ENCODE measurements at regions not wholly inside any gene's neighbourhood (a gene's known extent, or its start where the extent isn't known, plus 50 kb on each side); places are given as distances from the start of the nearest gene placed in this dataset.

- TF ChIP-seq EZH2phosphoT487 (IDR thresholded peaks at IDR 0.05) (no peak), EZH2 (IDR thresholded peaks at IDR 0.05) (no peak)
- TF ChIP-seq, protein P1, sequence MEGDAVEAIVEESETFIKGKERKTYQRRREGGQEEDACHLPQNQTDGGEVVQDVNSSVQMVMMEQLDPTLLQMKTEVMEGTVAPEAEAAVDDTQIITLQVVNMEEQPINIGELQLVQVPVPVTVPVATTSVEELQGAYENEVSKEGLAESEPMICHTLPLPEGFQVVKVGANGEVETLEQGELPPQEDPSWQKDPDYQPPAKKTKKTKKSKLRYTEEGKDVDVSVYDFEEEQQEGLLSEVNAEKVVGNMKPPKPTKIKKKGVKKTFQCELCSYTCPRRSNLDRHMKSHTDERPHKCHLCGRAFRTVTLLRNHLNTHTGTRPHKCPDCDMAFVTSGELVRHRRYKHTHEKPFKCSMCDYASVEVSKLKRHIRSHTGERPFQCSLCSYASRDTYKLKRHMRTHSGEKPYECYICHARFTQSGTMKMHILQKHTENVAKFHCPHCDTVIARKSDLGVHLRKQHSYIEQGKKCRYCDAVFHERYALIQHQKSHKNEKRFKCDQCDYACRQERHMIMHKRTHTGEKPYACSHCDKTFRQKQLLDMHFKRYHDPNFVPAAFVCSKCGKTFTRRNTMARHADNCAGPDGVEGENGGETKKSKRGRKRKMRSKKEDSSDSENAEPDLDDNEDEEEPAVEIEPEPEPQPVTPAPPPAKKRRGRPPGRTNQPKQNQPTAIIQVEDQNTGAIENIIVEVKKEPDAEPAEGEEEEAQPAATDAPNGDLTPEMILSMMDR (IDR thresholded peaks at IDR 0.05), result no peak
These were observed 127.7 kb upstream of the SESN3 start for GRCh38 chr11:95358511-95359340.

DNA sequence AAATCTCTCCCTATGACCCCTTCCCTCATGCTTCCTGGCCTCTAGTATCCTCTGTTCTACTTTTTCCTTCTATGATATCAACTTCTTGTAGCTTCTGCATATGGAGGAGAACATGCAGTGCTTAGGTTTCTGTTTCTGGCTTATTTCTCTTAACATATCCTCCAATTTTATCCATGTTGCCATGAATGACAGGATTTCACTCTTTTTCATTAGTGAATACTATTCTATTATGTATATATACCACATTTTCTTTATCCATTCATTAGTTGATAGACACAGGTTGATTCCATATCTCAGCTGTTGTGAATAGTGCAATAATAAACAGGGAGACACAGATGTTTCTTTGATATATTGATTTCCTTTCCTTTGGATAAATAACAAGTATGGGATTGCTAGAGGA, 123.3 kb upstream of the SESN3 start:
- H3K79me2 ChIP-seq (ENCODE audit: low read depth), result no peaks in the 10 kb centered on the region
- H3K36me3 Mint-ChIP-seq, result no peaks in the 10 kb centered on the region

More at GRCh38 chr11:95358511-95359340, 127.7 kb upstream of the SESN3 start:
- H3K36me3 ChIP-seq, result no peaks in the 10 kb centered on the region
- H4K20me1 ChIP-seq (ENCODE audit: low read depth), result no peaks in the 10 kb centered on the region
- H3K4me3 Mint-ChIP-seq, result no peak overlapping the region
- H3K79me2 ChIP-seq (ENCODE audit: low read depth), result no peaks in the 10 kb centered on the region
- no peaks in the 10 kb centered on the region for H3K27me3 ChIP-seq
- peak overlapping the region; percentile 52 for H2AFZ ChIP-seq (replicated peaks)
- H3K9ac ChIP-seq, result no peak overlapping the region
- peaks cover 6% of the 10 kb centered on the region for H3K27me3 Mint-ChIP-seq (ENCODE audit: insufficient read depth, low read depth)
- no peak overlapping the region for H3K27ac ChIP-seq
- H3K9me3 ChIP-seq (ENCODE audit: low read depth), result no peaks in the 10 kb centered on the region
- H3F3A ChIP-seq (ENCODE audit: low read depth), result peaks cover 9% of the 10 kb centered on the region
- H3K27ac Mint-ChIP-seq, result peak overlapping the region; percentile 32
- H3K4me1 Mint-ChIP-seq, result peaks cover 8% of the 10 kb centered on the region
- peaks cover 32% of the 10 kb centered on the region for H3K4me1 ChIP-seq
- no peak overlapping the region for H3K4me3 ChIP-seq
- no peaks in the 10 kb centered on the region for H3K36me3 Mint-ChIP-seq
- H3K9me3 Mint-ChIP-seq, result no peaks in the 10 kb centered on the region
- no peak for DNase-seq (ENCODE audit: low spot score)
- no peak overlapping the region for H3K4me2 ChIP-seq

DNA sequence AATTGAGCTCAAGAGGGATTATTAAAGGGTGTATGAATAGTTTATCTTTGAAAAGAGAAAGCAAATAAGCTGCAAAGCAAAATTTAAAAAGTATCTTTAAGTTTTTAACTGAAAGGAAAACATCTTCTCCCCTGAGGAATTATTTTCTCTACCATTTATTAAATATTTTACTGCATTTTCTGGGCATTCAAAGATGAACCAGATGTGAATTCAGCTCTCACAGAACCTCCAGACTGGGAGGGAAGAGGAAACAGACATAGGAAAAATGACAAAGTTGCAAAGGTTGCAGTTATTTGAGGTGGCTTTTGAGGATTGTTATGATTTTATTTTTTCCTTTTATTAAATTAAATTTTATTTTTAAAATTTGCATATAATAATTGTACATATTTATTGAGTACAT, 122.7 kb upstream of the SESN3 start:
- Histone ChIP-seq H3K27me3 (no peaks in the 10 kb centered on the region), H3K36me3 (no peaks in the 10 kb centered on the region), H3K9ac (no peak overlapping the region), H3K4me3 (no peak overlapping the region), H3K27ac (no peak overlapping the region), H3K4me2 (no peak overlapping the region), H2AFZ (replicated peaks) (peak overlapping the region; percentile 9), H3K9me3 (ENCODE audit: low read depth) (no peaks in the 10 kb centered on the region), H3F3A (ENCODE audit: low read depth) (no peaks in the 10 kb centered on the region), H4K20me1 (ENCODE audit: low read depth) (no peaks in the 10 kb centered on the region), H3K79me2 (ENCODE audit: low read depth) (no peaks in the 10 kb centered on the region), H3K4me1 (peaks cover 5% of the 10 kb centered on the region)
- no peaks in the 10 kb centered on the region for H3K4me1 Mint-ChIP-seq
- DNase-seq (ENCODE audit: low spot score), result no peak
- H3K4me3 Mint-ChIP-seq, result no peak overlapping the region
- H3K27me3 Mint-ChIP-seq (ENCODE audit: insufficient read depth, low read depth), result peaks cover 3% of the 10 kb centered on the region
- no peak overlapping the region for H3K27ac Mint-ChIP-seq
- peaks cover 3% of the 10 kb centered on the region for H3K9me3 Mint-ChIP-seq
- no peaks in the 10 kb centered on the region for H3K36me3 Mint-ChIP-seq
- TF ChIP-seq EZH2 (IDR thresholded peaks at IDR 0.05), result no peak
- TF ChIP-seq, protein P1 (IDR thresholded peaks at IDR 0.05), result no peak
- TF ChIP-seq EZH2phosphoT487 (IDR thresholded peaks at IDR 0.05), result no peak

More for the DNA sequence above, 123.3 kb upstream of the SESN3 start:
- Histone ChIP-seq H3F3A (ENCODE audit: low read depth) (peaks cover 3% of the 10 kb centered on the region), H3K27ac (no peak overlapping the region), H3K36me3 (no peaks in the 10 kb centered on the region), H3K9me3 (ENCODE audit: low read depth) (no peaks in the 10 kb centered on the region), H3K4me1 (peaks cover 10% of the 10 kb centered on the region), H2AFZ (replicated peaks) (no peak overlapping the region), H3K27me3 (no peaks in the 10 kb centered on the region), H3K4me3 (no peak overlapping the region), H4K20me1 (ENCODE audit: low read depth) (no peaks in the 10 kb centered on the region), H3K4me2 (no peak overlapping the region), H3K9ac (no peak overlapping the region)
- Mint-ChIP-seq H3K9me3 (peaks cover 3% of the 10 kb centered on the region), H3K4me1 (no peaks in the 10 kb centered on the region), H3K27ac (no peak overlapping the region), H3K4me3 (no peak overlapping the region), H3K27me3 (ENCODE audit: insufficient read depth, low read depth) (peaks cover 6% of the 10 kb centered on the region)
- DNase-seq (ENCODE audit: low spot score), result no peak
- no peak for TF ChIP-seq EZH2phosphoT487 (IDR thresholded peaks at IDR 0.05)
- TF ChIP-seq EZH2 (IDR thresholded peaks at IDR 0.05), result no peak
- TF ChIP-seq, protein P1 (IDR thresholded peaks at IDR 0.05), result no peak
